GM18909 (cell line): ENCODE measurements at regions not wholly inside any gene's neighbourhood (a gene's known extent, or its start where the extent isn't known, plus 50 kb on each side); places are given as distances from the start of the nearest gene placed in this dataset.
A peak's percentile ranks its signal among the peaks of the same experiment; 100 is the strongest.

Experiments
- ATAC-seq: cut with Tn5 transposase; IDR thresholded peaks from one replicate; pipeline ENCODE4 v1.9.1; 2021; ENCODE audit warnings: mild to moderate bottlenecking; ENCODE audit not compliant: unreplicated experiment, poor library complexity

- peak; percentile 99 for ATAC-seq
Measured at GRCh38 chr11:103844327-103845215, 191.9 kb upstream of the DDI1 start.

GRCh38 chr11:103845331-103845730 is 191.1 kb upstream of the DDI1 start:
- ATAC-seq: no peak

GRCh38 chr11:103848686-103849085 is 187.8 kb upstream of the DDI1 start:
- ATAC-seq: no peak

GRCh38 chr11:103849366-103849765 is 187.1 kb upstream of the DDI1 start:
- ATAC-seq: no peak

GRCh38 chr11:103850419-103851165 is 185.8 kb upstream of the DDI1 start:
- no peak for ATAC-seq

- no peak for ATAC-seq
Measured at GRCh38 chr11:103851166-103851651, 185.2 kb upstream of the DDI1 start.
